ENCODE measurements at regions not wholly inside any gene's neighbourhood (a gene's known extent, or its start where the extent isn't known, plus 50 kb on each side); places are given as distances from the start of the nearest gene placed in this dataset.

DNA sequence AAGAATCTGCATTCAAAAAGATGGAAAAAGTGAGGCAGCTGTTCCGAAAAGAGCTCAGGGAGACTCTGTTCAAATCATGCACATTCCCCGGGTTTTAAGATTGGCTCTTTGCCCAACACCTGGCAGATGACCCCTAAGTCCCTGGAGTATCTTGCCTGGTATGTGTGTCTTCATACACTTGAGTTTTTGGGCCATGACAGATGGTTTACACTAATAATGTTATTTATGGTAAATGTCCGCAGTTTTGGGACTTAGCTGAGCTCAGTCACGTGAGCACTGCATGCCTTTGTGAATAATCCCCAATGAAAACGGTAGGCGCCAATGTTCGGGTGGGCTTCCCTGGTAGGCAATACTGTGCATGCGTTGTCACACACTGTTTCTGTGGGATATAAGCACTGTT, 316.1 kb downstream of the PRDM9 start:
- TF ChIP-seq, protein P1, sequence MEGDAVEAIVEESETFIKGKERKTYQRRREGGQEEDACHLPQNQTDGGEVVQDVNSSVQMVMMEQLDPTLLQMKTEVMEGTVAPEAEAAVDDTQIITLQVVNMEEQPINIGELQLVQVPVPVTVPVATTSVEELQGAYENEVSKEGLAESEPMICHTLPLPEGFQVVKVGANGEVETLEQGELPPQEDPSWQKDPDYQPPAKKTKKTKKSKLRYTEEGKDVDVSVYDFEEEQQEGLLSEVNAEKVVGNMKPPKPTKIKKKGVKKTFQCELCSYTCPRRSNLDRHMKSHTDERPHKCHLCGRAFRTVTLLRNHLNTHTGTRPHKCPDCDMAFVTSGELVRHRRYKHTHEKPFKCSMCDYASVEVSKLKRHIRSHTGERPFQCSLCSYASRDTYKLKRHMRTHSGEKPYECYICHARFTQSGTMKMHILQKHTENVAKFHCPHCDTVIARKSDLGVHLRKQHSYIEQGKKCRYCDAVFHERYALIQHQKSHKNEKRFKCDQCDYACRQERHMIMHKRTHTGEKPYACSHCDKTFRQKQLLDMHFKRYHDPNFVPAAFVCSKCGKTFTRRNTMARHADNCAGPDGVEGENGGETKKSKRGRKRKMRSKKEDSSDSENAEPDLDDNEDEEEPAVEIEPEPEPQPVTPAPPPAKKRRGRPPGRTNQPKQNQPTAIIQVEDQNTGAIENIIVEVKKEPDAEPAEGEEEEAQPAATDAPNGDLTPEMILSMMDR (conservative IDR thresholded peaks at IDR 0.05 in 1 of 2, IDR thresholded peaks at IDR 0.05 in 1 of 2; ENCODE audit: extremely low read depth in 1 of 2, insufficient read depth in 1 of 2, low read depth in 1 of 2, low read length in 2 of 2): no peak
- no peak for TF ChIP-seq EZH2 (IDR thresholded peaks at IDR 0.05; ENCODE audit: borderline replicate concordance, low read length)

All from mammary epithelial cell (primary cell).